HCT116 (cell line): ENCODE measurements at regions not wholly inside any gene's neighbourhood (a gene's known extent, or its start where the extent isn't known, plus 50 kb on each side); places are given as distances from the start of the nearest gene placed in this dataset.

Source experiments
- CBX3 ChIP-seq: IDR thresholded peaks from 2 replicates; pipeline ENCODE4 v1.6.1; 2012; ENCODE audit warnings: low read depth
- CTCF ChIP-seq, 3 experiments: fragments of 200-600 bp in 1 of 3; sonication (generic) in 1 of 3; IDR thresholded peaks in 2 of 3; conservative IDR thresholded peaks in 1 of 3; 2 replicates each; pipeline ENCODE4 v1.5.1; 2012 to 2017; ENCODE audit warnings: low read depth in 2 of 3, low read length in 2 of 3, antibody characterized with exemption in 1 of 3, borderline replicate concordance in 1 of 3, control low read depth in 1 of 3, mild to moderate bottlenecking in 1 of 3, mixed read lengths in 1 of 3, mixed run types in 1 of 3, moderate library complexity in 1 of 3; ENCODE audit not compliant: insufficient read depth in 1 of 3
- ELF1 ChIP-seq: IDR thresholded peaks from 2 replicates; pipeline ENCODE4 v1.6.1; 2012; ENCODE audit warnings: low read depth, borderline replicate concordance
- FOSL1 ChIP-seq: IDR thresholded peaks from 2 replicates; pipeline ENCODE4 v1.6.1; 2012; ENCODE audit warnings: low read depth
- POLR2A ChIP-seq: IDR thresholded peaks from 2 replicates; pipeline ENCODE4 v1.7.0; 2011; ENCODE audit warnings: borderline replicate concordance; ENCODE audit not compliant: insufficient read depth, insufficient read length; ENCODE audit errors: extremely low read depth
- POLR2AphosphoS5 ChIP-seq: IDR thresholded peaks from 2 replicates; pipeline ENCODE4 v1.6.1; 2011; ENCODE audit warnings: mild to moderate bottlenecking, low read depth, low read length, moderate library complexity
- REST ChIP-seq: IDR thresholded peaks from 2 replicates; pipeline ENCODE4 v1.6.1; 2012; ENCODE audit warnings: low read depth
- SIN3A ChIP-seq: IDR thresholded peaks from 2 replicates; pipeline ENCODE4 v1.6.1; 2012; ENCODE audit warnings: low read depth
- SP1 ChIP-seq: IDR thresholded peaks from 2 replicates; pipeline ENCODE4 v1.6.1; 2012; ENCODE audit warnings: low read depth
- YY1 ChIP-seq: IDR thresholded peaks from 2 replicates; pipeline ENCODE4 v1.6.1; 2011; ENCODE audit warnings: low read length, low read depth, moderate library complexity, mild to moderate bottlenecking; ENCODE audit not compliant: insufficient replicate concordance; ENCODE audit errors: extremely low read depth
- ZBTB33 ChIP-seq: IDR thresholded peaks from 2 replicates; pipeline ENCODE4 v1.6.1; 2011; ENCODE audit warnings: mild to moderate bottlenecking, low read length, moderate library complexity; ENCODE audit not compliant: insufficient replicate concordance; ENCODE audit errors: extremely low read depth
- ZNF274 ChIP-seq: fragments of 200-500 bp; sonication (Bioruptor generic); IDR thresholded peaks from 2 replicates; pipeline ENCODE4 v1.6.1; 2014; ENCODE audit warnings: mild to moderate bottlenecking, low read depth, low read length, inconsistent platforms

- TF ChIP-seq CTCF (IDR thresholded peaks at IDR 0.05 in 2 of 3, conservative IDR thresholded peaks at IDR 0.05 in 1 of 3; ENCODE audit: borderline replicate concordance in 1 of 3, insufficient read depth in 1 of 3, low read depth in 2 of 3, low read length in 2 of 3), result no peak
- no peak for TF ChIP-seq SIN3A
- TF ChIP-seq YY1, result no peak
- no peak for TF ChIP-seq POLR2AphosphoS5
- TF ChIP-seq REST, result no peak
- TF ChIP-seq ZBTB33, result no peak
- TF ChIP-seq CBX3, result no peak
- TF ChIP-seq POLR2A, result no peak
- no peak for TF ChIP-seq ZNF274
- TF ChIP-seq SP1, result no peak
- no peak for TF ChIP-seq ELF1
- no peak for TF ChIP-seq FOSL1
Measured at GRCh38 chr2:217160978-217161973, 301.4 kb upstream of the TNP1 start.
